ENCODE measurements at regions not wholly inside any gene's neighbourhood (a gene's known extent, or its start where the extent isn't known, plus 50 kb on each side); places are given as distances from the start of the nearest gene placed in this dataset.

- DNase-seq: no peak
Measured at GRCh38 chr6:14321992-14322772, 204.6 kb downstream of the CD83 start.

- DNase-seq: no peak
Measured at GRCh38 chr6:14322841-14323240, 205.3 kb downstream of the CD83 start.

DNA sequence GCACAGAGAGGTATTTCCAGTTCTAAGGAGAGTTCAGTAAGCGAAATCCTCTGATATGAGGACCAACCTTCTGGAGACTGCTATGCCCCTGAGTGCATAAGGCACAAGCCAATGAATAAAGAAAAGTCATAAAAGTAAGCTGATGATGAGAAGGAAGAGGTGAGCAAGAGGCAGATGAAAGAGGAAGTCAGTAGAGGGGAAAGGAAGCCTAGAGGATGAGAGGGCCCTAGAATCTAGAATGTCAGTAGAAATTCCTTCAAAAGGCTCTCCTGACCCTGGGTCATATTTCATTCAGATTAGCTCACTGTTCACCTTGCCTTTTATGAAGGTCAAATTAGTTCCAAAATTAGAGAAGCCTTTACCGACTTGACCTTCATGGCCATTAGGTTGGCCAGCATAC, 209.2 kb downstream of the CD83 start:
- no peak for DNase-seq

DNA sequence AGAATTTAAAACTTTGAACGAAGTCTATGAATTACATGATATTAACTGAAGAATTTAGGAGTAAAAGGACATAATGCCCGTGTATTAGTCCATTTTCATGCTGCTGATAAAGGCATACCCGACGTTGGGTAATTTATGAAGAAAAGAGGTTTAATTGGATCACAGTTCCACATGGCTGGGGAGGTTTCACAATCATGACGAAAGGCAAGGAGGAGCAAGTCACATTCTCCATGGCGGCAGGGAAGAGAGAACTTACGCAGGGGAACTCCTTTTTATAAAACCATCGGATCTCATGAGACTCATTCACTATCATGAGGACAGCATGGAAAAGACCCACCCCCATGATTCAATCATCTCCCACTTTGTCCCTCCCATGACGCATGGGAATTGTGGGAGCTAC, 210.6 kb downstream of the CD83 start:
- no peak for DNase-seq

- peak; percentile 46 for DNase-seq
Measured at GRCh38 chr6:14333556-14334305, 216.2 kb downstream of the CD83 start.

GRCh38 chr6:14335071-14335470, 217.5 kb downstream of the CD83 start:
- DNase-seq: no peak

GRCh38 chr6:14337152-14337551, 219.6 kb downstream of the CD83 start:
- peak; percentile 23 for DNase-seq

- no peak for DNase-seq
Measured at GRCh38 chr6:14339172-14339571, 221.6 kb downstream of the CD83 start.

DNA sequence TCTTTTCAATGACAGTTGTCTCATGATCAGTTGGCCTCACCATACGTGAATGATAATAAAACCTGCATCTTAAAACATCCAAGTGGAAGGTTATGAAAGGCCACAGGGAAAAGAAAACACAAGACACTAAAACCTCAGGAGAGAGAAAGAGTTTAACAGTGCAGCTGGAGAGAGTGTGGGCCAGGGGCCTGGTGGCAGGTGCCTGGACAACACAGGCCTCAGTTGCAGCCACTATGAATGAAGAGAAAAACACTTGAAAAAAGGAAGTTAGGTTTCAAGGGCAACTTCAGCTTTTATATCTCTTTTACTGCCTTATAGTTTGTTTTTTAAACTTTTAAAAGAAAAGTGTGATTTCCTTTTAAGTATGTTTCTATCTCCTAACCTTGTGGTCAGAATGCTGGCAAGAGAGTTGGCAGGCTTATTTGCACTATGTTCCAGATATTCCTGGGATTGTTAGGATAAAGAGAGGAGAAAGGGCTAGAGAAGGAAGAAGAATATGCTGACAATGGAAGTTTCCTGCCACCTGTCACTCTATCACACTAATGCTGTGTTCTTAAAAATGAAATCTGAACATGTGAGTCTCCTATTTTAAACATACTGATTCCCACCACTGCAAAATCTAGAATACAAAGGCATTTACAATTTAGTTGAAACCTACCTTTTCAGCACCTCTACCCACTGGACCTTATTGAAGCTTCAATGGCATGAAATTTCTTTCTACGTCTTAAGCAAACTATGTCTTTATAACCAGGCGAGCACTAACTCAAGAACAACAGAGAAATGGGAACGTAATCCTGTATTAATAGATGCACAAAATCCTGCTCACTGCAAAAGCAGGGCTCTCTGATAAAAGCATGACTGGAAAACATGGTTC, 222.4 kb downstream of the CD83 start:
- no peak for DNase-seq

GRCh38 chr6:14344486-14344885, 226.9 kb downstream of the CD83 start:
- no peak for DNase-seq

- DNase-seq: no peak
Measured at GRCh38 chr6:14348389-14348788, 230.8 kb downstream of the CD83 start.

- no peak for DNase-seq
Measured at GRCh38 chr6:14349507-14349906, 231.9 kb downstream of the CD83 start.

DNA sequence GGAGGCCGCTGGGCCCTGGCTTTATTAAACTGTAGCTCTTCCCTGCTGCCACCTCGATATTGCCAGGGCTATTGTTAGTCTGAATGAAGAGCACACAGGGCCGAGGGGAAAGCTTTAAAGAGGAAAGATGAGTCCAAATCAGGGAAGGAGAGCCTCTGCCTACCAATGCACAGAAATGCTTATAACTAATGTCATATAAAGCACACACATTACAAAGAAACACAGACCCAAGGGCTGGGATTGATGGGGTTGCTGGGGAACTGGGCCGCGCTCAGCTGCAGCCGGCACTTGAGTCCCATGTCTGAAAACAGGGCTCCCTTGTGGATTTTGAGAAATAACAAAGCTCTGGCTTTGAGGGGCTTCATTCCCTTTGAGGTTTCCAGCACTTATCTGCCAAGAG, 232.6 kb downstream of the CD83 start:
- no peak for DNase-seq

GRCh38 chr6:14353281-14353680, 235.7 kb downstream of the CD83 start:
- no peak for DNase-seq

DNA sequence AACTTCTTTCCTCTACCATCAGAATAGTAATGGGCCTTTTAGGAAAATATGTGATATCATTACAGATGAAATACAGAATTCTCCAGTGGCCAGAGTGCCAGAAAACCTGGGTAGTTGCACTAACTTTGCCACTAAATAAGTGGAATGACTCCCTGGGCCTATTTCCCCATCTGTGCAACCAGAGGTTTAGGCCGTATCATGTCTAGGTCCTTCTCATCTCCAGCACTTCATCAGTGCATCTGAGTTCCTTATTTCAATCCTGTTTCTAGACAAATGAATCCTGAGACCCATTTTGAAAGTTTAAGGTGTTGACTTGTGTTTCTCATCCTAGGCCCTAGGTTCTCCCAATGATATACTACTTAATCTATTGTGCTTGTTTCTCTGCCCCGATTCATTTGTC, 236.2 kb downstream of the CD83 start:
- DNase-seq: no peak

DNA sequence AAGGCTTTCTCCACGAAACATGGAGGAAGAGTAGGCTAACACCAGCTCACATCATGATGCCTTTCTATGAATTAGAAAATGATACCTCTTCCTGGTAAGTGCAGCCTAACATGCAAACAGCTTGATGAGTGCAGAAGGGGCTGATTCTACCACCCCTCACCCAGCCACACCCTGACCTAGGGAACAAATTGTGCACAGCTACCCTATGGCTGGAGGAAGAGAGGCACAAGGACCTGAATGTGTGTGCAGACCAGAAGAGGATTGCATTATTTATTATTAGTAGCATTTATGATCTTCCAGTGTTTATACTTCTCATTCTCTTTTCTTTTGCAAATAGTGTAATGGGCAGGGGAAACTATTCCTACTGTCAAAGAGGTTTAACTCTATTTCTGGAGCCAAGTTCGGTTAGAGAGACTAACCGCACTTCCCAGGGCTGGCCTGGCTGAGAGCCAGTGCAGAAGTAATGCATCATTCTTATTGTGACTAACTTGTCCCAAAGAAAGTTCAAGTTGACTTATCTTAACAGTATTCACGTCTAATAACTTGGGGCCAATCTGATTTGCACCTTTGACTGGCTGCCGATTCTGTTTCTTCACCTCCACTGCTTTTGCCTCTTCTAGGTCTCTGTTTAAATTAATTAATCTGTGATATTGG, 237.5 kb downstream of the CD83 start:
- peak; percentile 20 for DNase-seq

- DNase-seq: no peak
Measured at GRCh38 chr6:14359438-14359837, 241.9 kb downstream of the CD83 start.

DNA sequence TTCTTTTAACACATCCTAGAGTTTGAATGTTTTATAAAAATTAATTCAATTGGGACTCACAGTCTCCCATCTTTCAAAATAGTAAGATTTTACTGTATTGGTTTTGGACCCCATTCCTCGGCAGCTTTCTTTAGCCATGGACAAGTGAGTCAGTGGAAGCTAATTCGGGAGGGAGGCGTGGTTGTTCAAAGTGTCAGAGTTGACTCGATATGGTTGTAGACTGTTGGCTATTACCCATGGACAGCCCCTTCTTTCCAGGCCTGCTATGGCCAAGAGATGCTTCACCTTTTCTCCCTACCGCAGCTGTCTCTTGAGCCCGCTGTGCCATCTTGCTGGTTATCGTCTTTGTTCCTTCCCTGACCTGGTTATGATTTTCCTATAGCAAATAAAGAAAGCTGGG, 243.0 kb downstream of the CD83 start:
- DNase-seq: no peak

- no peak for DNase-seq
Measured at GRCh38 chr6:14361297-14361696, 243.7 kb downstream of the CD83 start.

- DNase-seq: no peak
Measured at GRCh38 chr6:14361956-14362587, 244.5 kb downstream of the CD83 start.

DNA sequence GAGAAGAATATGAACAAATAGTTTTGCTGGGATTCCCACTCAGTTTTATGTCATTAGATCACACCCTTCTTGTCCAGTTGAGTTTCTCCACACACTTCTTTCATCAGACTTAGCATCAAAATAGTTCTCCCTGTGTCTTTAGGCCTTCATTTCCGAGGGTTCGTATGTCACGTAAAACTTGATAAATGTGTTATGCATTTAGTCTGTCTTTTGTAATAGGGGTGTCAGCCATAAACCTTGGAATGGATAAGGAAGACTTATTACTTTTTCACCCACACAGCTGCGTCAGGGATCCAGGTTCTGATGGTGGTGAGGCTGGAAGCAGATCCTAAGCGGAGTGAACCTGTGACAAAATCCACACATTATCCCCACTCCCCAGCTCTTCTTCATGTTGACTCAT, 246.8 kb downstream of the CD83 start:
- no peak for DNase-seq

DNA sequence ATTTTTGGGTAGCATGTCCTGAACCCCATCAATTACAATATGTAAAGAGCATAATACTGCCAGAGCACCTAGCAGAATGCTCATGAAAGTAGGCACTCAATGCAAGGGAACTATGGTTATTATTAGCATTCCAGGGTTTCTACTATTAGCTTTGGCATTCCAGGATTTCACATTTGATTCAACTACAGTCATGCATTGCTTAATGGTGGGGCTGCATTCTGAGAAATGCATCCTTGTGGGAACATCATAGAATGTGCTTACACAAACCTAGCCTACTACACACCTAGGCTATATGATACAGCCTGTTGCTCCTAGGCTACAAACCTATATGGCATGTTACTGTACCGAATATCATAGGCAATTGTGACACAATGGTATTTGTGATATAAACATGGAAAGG, 247.8 kb downstream of the CD83 start:
- no peak for DNase-seq
